ENCODE measurements at regions not wholly inside any gene's neighbourhood (a gene's known extent, or its start where the extent isn't known, plus 50 kb on each side); places are given as distances from the start of the nearest gene placed in this dataset.

- TF ChIP-seq, protein P1, sequence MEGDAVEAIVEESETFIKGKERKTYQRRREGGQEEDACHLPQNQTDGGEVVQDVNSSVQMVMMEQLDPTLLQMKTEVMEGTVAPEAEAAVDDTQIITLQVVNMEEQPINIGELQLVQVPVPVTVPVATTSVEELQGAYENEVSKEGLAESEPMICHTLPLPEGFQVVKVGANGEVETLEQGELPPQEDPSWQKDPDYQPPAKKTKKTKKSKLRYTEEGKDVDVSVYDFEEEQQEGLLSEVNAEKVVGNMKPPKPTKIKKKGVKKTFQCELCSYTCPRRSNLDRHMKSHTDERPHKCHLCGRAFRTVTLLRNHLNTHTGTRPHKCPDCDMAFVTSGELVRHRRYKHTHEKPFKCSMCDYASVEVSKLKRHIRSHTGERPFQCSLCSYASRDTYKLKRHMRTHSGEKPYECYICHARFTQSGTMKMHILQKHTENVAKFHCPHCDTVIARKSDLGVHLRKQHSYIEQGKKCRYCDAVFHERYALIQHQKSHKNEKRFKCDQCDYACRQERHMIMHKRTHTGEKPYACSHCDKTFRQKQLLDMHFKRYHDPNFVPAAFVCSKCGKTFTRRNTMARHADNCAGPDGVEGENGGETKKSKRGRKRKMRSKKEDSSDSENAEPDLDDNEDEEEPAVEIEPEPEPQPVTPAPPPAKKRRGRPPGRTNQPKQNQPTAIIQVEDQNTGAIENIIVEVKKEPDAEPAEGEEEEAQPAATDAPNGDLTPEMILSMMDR (IDR thresholded peaks at IDR 0.05; ENCODE audit: insufficient read depth, low read length, poor library complexity, severe bottlenecking): no peak
- TF ChIP-seq EZH2phosphoT487 (conservative IDR thresholded peaks at IDR 0.05; ENCODE audit: low read length): no peak
Observed at GRCh38 chr2:187003038-187003554, 154.1 kb upstream of the ZSWIM2 start.
